HG02642 (cell line): ENCODE measurements at regions not wholly inside any gene's neighbourhood (a gene's known extent, or its start where the extent isn't known, plus 50 kb on each side); places are given as distances from the start of the nearest gene placed in this dataset.

Source experiments
- ATAC-seq: cut with Tn5 transposase; IDR thresholded peaks from one replicate; pipeline ENCODE4 v1.9.1; 2021; ENCODE audit warnings: mild to moderate bottlenecking; ENCODE audit not compliant: unreplicated experiment, poor library complexity

- ATAC-seq: no peak
These were observed 226.6 kb downstream of the EPHA4 start for GRCh38 chr2:221345516-221345915.

DNA sequence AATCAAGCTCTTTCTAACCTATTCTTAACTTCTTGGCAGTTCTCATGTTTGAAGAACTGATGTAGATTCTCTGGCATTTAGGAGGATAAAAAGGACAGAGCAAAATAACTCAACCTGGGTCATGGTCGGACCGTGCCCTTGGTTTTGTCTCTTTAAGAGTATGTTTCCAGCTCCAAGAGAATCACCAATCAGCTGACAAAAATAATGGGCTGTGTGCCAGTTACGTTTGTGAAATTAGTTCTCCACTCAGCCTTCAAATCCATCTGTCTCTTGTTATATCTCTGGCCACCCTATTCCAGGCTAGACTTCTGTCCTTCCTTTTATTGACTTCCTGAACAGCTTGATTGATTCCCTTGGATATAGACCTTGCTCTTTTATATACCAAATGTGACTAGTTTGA, 225.7 kb downstream of the EPHA4 start:
- no peak for ATAC-seq

DNA sequence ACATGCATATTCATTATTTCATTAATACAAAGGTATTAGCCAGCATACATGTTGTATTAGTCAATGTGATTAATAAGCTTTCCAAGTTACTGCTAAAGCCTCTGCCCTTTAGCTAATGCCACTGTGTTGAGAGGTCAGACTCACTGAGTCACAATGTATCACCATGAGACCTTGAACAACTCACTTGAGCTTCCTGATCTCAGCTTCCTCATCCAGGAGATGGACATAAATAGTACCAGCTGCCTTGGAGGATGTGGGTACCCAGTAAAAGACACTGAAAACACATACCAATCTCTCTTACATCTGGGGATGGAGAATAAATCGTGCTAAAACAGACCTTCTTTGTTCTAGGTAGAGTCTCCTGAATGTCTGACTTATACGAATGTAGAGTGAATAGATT, 224.6 kb downstream of the EPHA4 start:
- no peak for ATAC-seq

GRCh38 chr2:221350616-221351015, 221.5 kb downstream of the EPHA4 start:
- ATAC-seq: no peak

- ATAC-seq: no peak
These were observed 218.9 kb downstream of the EPHA4 start for GRCh38 chr2:221353201-221353600.

- ATAC-seq: no peak
These were observed 211.8 kb downstream of the EPHA4 start for GRCh38 chr2:221360312-221360711.

DNA sequence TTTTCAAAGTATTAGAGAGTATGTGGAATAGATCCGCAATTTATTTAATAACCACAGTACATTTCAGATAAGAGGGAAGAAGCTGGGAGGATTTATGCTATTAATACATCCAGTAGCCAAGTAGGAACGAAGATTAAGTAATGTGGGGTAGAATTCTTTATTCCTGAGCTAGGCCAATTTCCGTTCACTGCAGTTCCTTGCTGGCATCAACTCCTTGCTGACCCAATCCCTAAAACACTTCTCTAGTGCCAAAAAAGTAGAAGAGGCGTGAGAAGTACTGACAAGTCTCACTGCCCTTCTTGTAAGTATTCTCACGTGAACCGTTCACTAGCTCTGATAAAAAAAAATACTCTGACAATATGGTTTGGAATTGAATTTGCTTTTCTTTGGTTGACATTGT, 211.4 kb downstream of the EPHA4 start:
- ATAC-seq: no peak

DNA sequence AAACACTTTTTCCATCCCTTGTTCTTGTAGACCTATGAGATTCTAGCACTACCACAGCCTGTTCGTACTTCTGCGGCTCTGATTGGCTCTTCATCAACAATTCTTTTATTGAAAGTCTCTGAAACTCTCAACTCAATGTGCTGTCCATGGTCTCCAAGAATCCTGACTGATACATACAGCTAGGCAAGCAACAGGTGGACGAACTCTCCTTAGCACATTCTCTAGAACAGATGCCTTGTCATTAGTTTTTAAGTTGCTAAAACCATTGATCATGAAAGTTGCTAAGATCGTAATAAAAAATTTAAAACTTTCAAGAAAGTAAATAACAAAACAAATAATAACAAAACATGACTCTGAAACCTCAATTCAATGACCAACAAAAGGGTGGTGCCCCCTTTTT, 210.5 kb downstream of the EPHA4 start:
- no peak for ATAC-seq

DNA sequence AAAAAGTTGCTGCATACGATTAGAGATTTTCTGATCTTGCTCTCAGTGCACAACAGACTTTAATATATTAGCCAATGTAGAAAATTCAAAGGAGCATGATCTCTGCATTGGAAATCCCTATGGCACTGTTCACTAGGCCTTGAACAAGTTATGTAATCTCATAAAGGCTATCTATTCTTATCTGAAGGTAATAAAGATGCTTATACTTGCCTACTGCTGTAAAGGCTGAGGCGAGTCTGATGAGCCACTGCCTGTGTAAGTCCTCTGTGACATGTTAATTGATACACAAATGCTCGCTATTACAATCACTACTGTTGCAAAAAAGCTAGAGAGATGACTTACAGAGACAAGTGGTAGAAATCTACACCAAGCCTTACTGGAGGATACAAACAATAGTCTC, 207.4 kb downstream of the EPHA4 start:
- ATAC-seq: no peak
